ENCODE measurements at regions not wholly inside any gene's neighbourhood (a gene's known extent, or its start where the extent isn't known, plus 50 kb on each side); places are given as distances from the start of the nearest gene placed in this dataset.

DNA sequence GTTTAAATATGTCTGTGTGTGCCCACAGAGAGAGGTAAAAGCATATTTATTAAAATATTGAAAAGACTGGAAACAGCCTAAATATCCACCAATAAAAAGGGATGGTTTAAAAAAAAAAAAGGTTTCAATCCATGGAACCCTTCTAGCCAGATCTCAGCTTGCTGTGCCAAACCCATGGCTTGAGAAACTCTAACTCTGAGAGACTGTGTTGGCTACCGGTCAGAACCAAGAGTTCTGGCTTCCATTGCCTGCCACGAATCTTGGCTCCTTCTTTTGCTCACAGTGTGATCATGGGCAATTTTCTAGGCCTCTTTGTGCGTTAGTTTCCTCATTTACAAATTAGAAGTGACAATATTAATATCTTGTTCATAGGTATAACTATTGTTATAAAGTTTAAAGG is 201.3 kb upstream of the IRX3 start:
- TF ChIP-seq REST (IDR thresholded peaks at IDR 0.05; ENCODE audit: insufficient read depth in 1 of 2, low read depth in 2 of 2, low read length in 2 of 2): no peak
- TF ChIP-seq TAF1 (IDR thresholded peaks at IDR 0.05; ENCODE audit: borderline replicate concordance, insufficient read depth, low read length): no peak
